K562 (cell line): ENCODE measurements at regions not wholly inside any gene's neighbourhood (a gene's known extent, or its start where the extent isn't known, plus 50 kb on each side); places are given as distances from the start of the nearest gene placed in this dataset.

Source experiments
- ATAC-seq: fragments of 200-7000 bp; cut with Tn5 transposase; 3 replicates; pipeline ENCODE4 v1.9.1; 2020; ENCODE audit warnings: moderate library complexity
- BruUV-seq: library from RNA; stranded (reverse); fragments of 400-500 nt; replicated peaks from 2 replicates; lab custom pipeline; 2021; lab: Mats Ljungman, UMichigan
- CTCF ChIA-PET: fragments of 300-600 bp; formaldehyde crosslinking; extraction: SDS; loops from one replicate; lab custom pipeline; 2021; ENCODE audit warnings: low intra/inter-chr PET ratio; lab: Yijun Ruan, JAX
- POLR2A ChIA-PET: fragments of 300-600, 350-650 bp; sonication (Branson Sonifier 250); formaldehyde crosslinking; extraction: SDS; loops from one replicate; lab custom pipeline; 2021; ENCODE audit warnings: antibody characterized with exemption, inconsistent platforms; lab: Yijun Ruan, JAX
- DNase-seq, 4 experiments: peaks; one replicate each; pipeline versions ENCODE4 v3.0.0 to v3.0.0-alpha.2; 2011 to 2018; ENCODE audit warnings: low spot score in 3 of 4, mixed read lengths in 3 of 4; ENCODE audit errors: extremely low read depth in 1 of 4
- FAIRE-seq: peaks from 2 replicates; lab custom pipeline; 2011; peaks lifted over from hg19 to GRCh38; lab: Jason Lieb, UNC
- H2AFZ ChIP-seq: 2 replicates; pipeline ENCODE4 v1.6.0; 2011; ENCODE audit warnings: low read depth, low read length, control low read depth, inconsistent platforms
- H3K27ac ChIP-seq: fragments of 200-600 bp; 3 replicates; pipeline ENCODE4 v1.8.0; 2011; ENCODE audit warnings: low read depth, mild to moderate bottlenecking, control low read depth, inconsistent platforms, low read length, moderate library complexity, mixed read lengths; ENCODE audit errors: extremely low read depth
- H3K27me3 ChIP-seq, 2 experiments: fragments of 300-600 bp in 1 of 2; 2 replicates in 1 of 2; 3 replicates in 1 of 2; pipeline versions ENCODE4 v1.6.0 to v1.8.0; 2011; ENCODE audit warnings: inconsistent platforms in 2 of 2, low read length in 2 of 2, mild to moderate bottlenecking in 1 of 2, mixed read lengths in 1 of 2, moderate library complexity in 1 of 2; ENCODE audit not compliant: control insufficient read depth in 2 of 2, insufficient read depth in 2 of 2
- H3K36me3 ChIP-seq: fragments of 300-600 bp; 3 replicates; pipeline ENCODE4 v1.8.0; 2011; ENCODE audit warnings: mild to moderate bottlenecking, low read length, inconsistent platforms; ENCODE audit not compliant: control insufficient read depth, insufficient read depth
- H3K4me1 ChIP-seq, 2 experiments: fragments of 200-600 bp in 1 of 2; replicated peaks in 1 of 2; 2 replicates in 1 of 2; 3 replicates in 1 of 2; pipeline versions ENCODE4 v1.5.1 to v1.8.0; 2011; ENCODE audit warnings: inconsistent platforms in 2 of 2, low read length in 2 of 2, mild to moderate bottlenecking in 1 of 2, mixed read lengths in 1 of 2, moderate library complexity in 1 of 2; ENCODE audit not compliant: control insufficient read depth in 2 of 2, insufficient read depth in 2 of 2
- H3K4me2 ChIP-seq: 2 replicates; pipeline ENCODE4 v1.6.1; 2011; ENCODE audit warnings: low read length, control low read depth, inconsistent platforms, mixed read lengths; ENCODE audit not compliant: insufficient read depth
- H3K4me3 ChIP-seq: fragments of 200-600 bp; sonication (generic), shearing (Covaris generic); 2 replicates; pipeline ENCODE4 v1.5.1; 2016; ENCODE audit warnings: control low read depth, inconsistent platforms
- H3K79me2 ChIP-seq: fragments of 200-600 bp; 3 replicates; pipeline ENCODE4 v1.8.0; 2011; ENCODE audit warnings: low read length, inconsistent platforms; ENCODE audit not compliant: control insufficient read depth, insufficient read depth
- H3K9ac ChIP-seq, 2 experiments: 2 replicates each; pipeline versions ENCODE4 v1.6.0 to v1.6.1; 2011; ENCODE audit warnings: low read depth in 2 of 2, low read length in 2 of 2, control low read depth in 1 of 2, inconsistent platforms in 1 of 2, mild to moderate bottlenecking in 1 of 2, mixed read lengths in 1 of 2; ENCODE audit not compliant: insufficient read depth in 1 of 2
- H3K9me1 ChIP-seq: one replicate; pipeline ENCODE4 v1.6.0; 2011; ENCODE audit warnings: inconsistent platforms, mild to moderate bottlenecking, low read length, moderate library complexity; ENCODE audit not compliant: control insufficient read depth, insufficient read depth
- H3K9me3 ChIP-seq: replicated peaks from 2 replicates; pipeline ENCODE4 v1.5.1; 2011; ENCODE audit warnings: low read depth, low read length, inconsistent platforms; ENCODE audit not compliant: control insufficient read depth, insufficient read depth
- H4K20me1 ChIP-seq: replicated peaks from 2 replicates; pipeline ENCODE4 v1.6.1; 2011; ENCODE audit warnings: low read length, inconsistent platforms, mixed read lengths; ENCODE audit not compliant: control insufficient read depth, insufficient read depth
- C11orf30 ChIP-seq: fragments of 450-650 bp; IDR thresholded peaks from 2 replicates; pipeline ENCODE4 v1.6.1; 2016; ENCODE audit warnings: low read depth, mild to moderate bottlenecking
- CBX2 ChIP-seq: fragments of 200-600 bp; sonication (generic); IDR thresholded peaks from one replicate; pipeline ENCODE4 v1.6.1; 2012; ENCODE audit warnings: mild to moderate bottlenecking, low read length, inconsistent platforms; ENCODE audit not compliant: insufficient read depth, poor library complexity, severe bottlenecking
- CTCFL ChIP-seq: IDR thresholded peaks from 2 replicates; pipeline ENCODE4 v1.6.1; 2011; ENCODE audit warnings: borderline replicate concordance, low read depth, mild to moderate bottlenecking, moderate library complexity, low read length; ENCODE audit not compliant: insufficient read depth, poor library complexity, severe bottlenecking
- ETS2 ChIP-seq: IDR thresholded peaks from 2 replicates; pipeline ENCODE4 v1.6.1; 2016; ENCODE audit warnings: borderline replicate concordance, missing genetic modification characterization, mild to moderate bottlenecking, moderate library complexity, missing compliant biosample characterization; ENCODE audit not compliant: poor library complexity, severe bottlenecking
- GABPB1 ChIP-seq: sonication (generic); formaldehyde crosslinking; IDR thresholded peaks from 2 replicates; pipeline ENCODE4 v1.8.0; 2022; ENCODE audit warnings: mild to moderate bottlenecking, missing genetic modification reagents
- POLR3A ChIP-seq: IDR thresholded peaks from 2 replicates; pipeline ENCODE4 v1.6.1; 2011; ENCODE audit warnings: borderline replicate concordance, mild to moderate bottlenecking, moderate library complexity; ENCODE audit not compliant: insufficient read length, insufficient read depth; ENCODE audit errors: extremely low read depth
- U2AF1 ChIP-seq: fragments of 200-400 bp; formaldehyde crosslinking; optimal IDR thresholded peaks from 2 replicates; pipeline ENCODE3; 2017; ENCODE audit warnings: mild to moderate bottlenecking, low read depth, low read length, moderate library complexity
- ZBTB40 ChIP-seq, 2 experiments: fragments of 450-650 bp in 1 of 2; sonication (generic) in 1 of 2; formaldehyde crosslinking in 1 of 2; IDR thresholded peaks; 2 replicates each; pipeline versions ENCODE4 v1.7.1 to v1.9.0; 2016 to 2022; ENCODE audit warnings: inconsistent platforms in 1 of 2, mild to moderate bottlenecking in 1 of 2, missing genetic modification reagents in 1 of 2
- ZNF444 ChIP-seq: fragments of 250-450 bp; sonication (Bioruptor Pico); IDR thresholded peaks from 2 replicates; pipeline ENCODE4 v1.4.0; 2020; ENCODE audit warnings: mild to moderate bottlenecking, moderate library complexity
- ZNF785 ChIP-seq: fragments of 250-450 bp; sonication (Bioruptor Pico); IDR thresholded peaks from 2 replicates; pipeline ENCODE4 v1.4.0; 2020; ENCODE audit warnings: mild to moderate bottlenecking
- WGBS: fragments of 100-300 bp; shearing (Covaris generic); methylation state at CpG from one replicate; pipeline ENCODE4 v1.1.6; 2016; ENCODE audit warnings: low coverage, mixed read lengths; ENCODE audit not compliant: insufficient coverage; ENCODE audit errors: missing lambda C conversion rate; 5-methylcytosine and 5-hydroxymethylcytosine counted together
- in situ Hi-C: fragments of 300-500 bp; cut with MboI; formaldehyde crosslinking; loops from 4 replicates; pipeline ENCODE4 v1.15.0; 2018; ENCODE audit warnings: inconsistent platforms, mixed read lengths
- intact Hi-C: fragments of 100-400 bp; cut with micrococcal nuclease; formaldehyde crosslinking; loops from 2 replicates; pipeline ENCODE4 v1.14.2; 2022

GRCh38 chr5:57947181-57947580 is 464.6 kb upstream of the ACTBL2 start:
- no peak for DNase-seq
- H3K27me3 ChIP-seq = no peaks in the 10 kb centered on the region
- no peak overlapping the region for H3K4me2 ChIP-seq
- H3K4me1 ChIP-seq = no peaks in the 10 kb centered on the region
- H3K27ac ChIP-seq = no peak overlapping the region
- no peaks in the 10 kb centered on the region for H3K9me3 ChIP-seq
- no peaks in the 10 kb centered on the region for H4K20me1 ChIP-seq
- no peaks in the 10 kb centered on the region for H3K36me3 ChIP-seq
- intact Hi-C loops = no loop called here
- FAIRE-seq = no peak
- H3K79me2 ChIP-seq = no peaks in the 10 kb centered on the region
- no peaks in the 10 kb centered on the region for H3K9me1 ChIP-seq
- BruUV-seq = no TSS peak
- H3K4me3 ChIP-seq = no peak overlapping the region
- WGBS = 19% methylated on average over 5 of the region's 5 CpGs
- no peak for ATAC-seq
- CTCF ChIA-PET = interaction anchor here (0.5 kb wide), 1 partner anchor 542 kb away, joined by 3 read pairs; no protein-coding TSS in a partner anchor
- no peak overlapping the region for H3K9ac ChIP-seq
- in situ Hi-C loops = no loop called here
- H2AFZ ChIP-seq = no peak overlapping the region
- POLR2A ChIA-PET = no interaction called here
- TF ChIP-seq ZBTB40 (IDR thresholded peaks at IDR 0.05) (no peak), ZBTB40 (CRISPR knock-in tag; IDR thresholded peaks at IDR 0.05) (no peak), ETS2 (no peak), CTCFL (no peak), ZNF785 (CRISPR knock-in tag) (no peak), GABPB1 (no peak), C11orf30 (no peak), CBX2 (no peak), ZNF444 (no peak), U2AF1 (no peak), POLR3A (no peak)
